ENCODE measurements at regions not wholly inside any gene's neighbourhood (a gene's known extent, or its start where the extent isn't known, plus 50 kb on each side); places are given as distances from the start of the nearest gene placed in this dataset.

DNA sequence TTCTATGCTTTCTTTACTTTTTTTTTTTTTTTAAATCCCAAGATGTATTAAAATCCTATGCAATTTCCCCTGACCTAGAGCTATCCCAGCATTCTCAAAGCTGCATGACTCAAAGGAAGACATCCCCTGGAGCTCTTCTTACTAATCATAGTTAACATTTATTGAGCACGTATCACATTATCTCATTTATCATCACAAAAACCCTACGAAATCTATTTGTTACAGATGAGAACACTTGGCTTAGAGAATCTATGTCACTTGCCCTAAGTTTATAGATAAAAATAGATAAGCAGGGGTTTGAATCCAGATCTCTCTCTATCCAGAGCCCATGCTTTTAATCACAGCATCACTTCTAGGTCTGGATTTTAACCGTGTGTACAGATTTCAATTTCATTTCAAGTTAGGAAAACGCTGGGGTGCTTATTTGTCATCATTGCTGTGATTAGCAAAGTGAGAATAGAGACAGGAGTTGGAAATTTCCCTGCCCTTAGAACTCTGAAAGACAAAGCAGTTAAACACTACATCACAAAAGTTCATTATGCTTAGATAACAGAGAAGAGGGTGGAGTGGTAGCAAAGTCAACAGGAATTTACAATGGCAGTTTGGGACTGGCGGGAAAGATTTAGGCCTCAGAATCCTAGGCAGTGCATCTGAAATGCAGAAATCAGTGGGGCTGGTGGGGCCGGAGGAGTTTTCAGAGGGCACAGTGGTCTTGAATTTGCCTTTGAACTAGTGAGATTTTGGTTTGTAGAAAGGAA, 177.7 kb upstream of the FRMD6 start:
- Histone ChIP-seq H3K36me3 (ENCODE audit: control insufficient read depth in 2 of 2, extremely low read depth in 1 of 2, insufficient read depth in 2 of 2, low read length in 2 of 2) (no peaks in the 10 kb centered on the region), H3K27me3 (ENCODE audit: control insufficient read depth in 2 of 2, insufficient read depth in 2 of 2, low read length in 2 of 2) (no peaks in the 10 kb centered on the region), H2AFZ (ENCODE audit: low read depth, low read length) (no peak overlapping the region), H3K79me2 (ENCODE audit: control insufficient read depth, insufficient read depth, low read length) (no peaks in the 10 kb centered on the region), H4K20me1 (replicated peaks; ENCODE audit: control insufficient read depth, extremely low read depth, insufficient read depth, low read length) (no peaks in the 10 kb centered on the region), H3K27ac (ENCODE audit: insufficient read depth, low read depth, low read length) (no peak overlapping the region), H3K4me2 (ENCODE audit: insufficient read depth, low read length) (no peak overlapping the region), H3K4me3 (replicated peaks in 1 of 3; ENCODE audit: insufficient read depth in 1 of 3, low read depth in 1 of 3, low read length in 3 of 3) (no peak overlapping the region), H3K9ac (replicated peaks; ENCODE audit: extremely low read depth, insufficient read depth, low read length) (no peak overlapping the region), H3K9me1 (replicated peaks; ENCODE audit: control insufficient read depth, extremely low read depth, insufficient read depth, low read length) (no peaks in the 10 kb centered on the region), H3K4me1 (ENCODE audit: control insufficient read depth, extremely low read depth, insufficient read depth, low read length) (no peaks in the 10 kb centered on the region), H3K9me3 (replicated peaks; ENCODE audit: control insufficient read depth, insufficient read depth, low read length) (no peaks in the 10 kb centered on the region)
- dilution Hi-C loops (cut with MboI; ENCODE audit: extremely low pct_ligation_motif_present, low sequenced_read_pairs) (no loop called here), intact Hi-C loops (cut with micrococcal nuclease) (no loop called here)
- ChIA-PET POLR2A (no interaction called here), CTCF (interaction anchor here (1.4 kb wide), 2 partner anchors 24 to 33 kb away, joined by 3 read pairs; no protein-coding TSS in a partner anchor)
- no peak for TF ChIP-seq GATA2 (IDR thresholded peaks at IDR 0.05; ENCODE audit: insufficient read depth, insufficient read length, low read depth, low read length)
- DNase-seq (ENCODE audit: low read depth, low spot score), result no peak
- BruUV-seq (replicated peaks), result no TSS peak
- no peak for FAIRE-seq

- H3K9ac ChIP-seq (replicated peaks; ENCODE audit: extremely low read depth, insufficient read depth, low read length), result no peak overlapping the region
- BruUV-seq (replicated peaks), result no TSS peak
Measured at GRCh38 chr14:51474854-51475253, 176.9 kb upstream of the FRMD6 start.

More at GRCh38 chr14:51474854-51475253, 176.9 kb upstream of the FRMD6 start:
- dilution Hi-C loops (cut with MboI; ENCODE audit: extremely low pct_ligation_motif_present, low sequenced_read_pairs), result no loop called here
- intact Hi-C loops (cut with micrococcal nuclease), result no loop called here
- DNase-seq (ENCODE audit: low read depth, low spot score) (no peak), FAIRE-seq (no peak)
- H2AFZ ChIP-seq (ENCODE audit: low read depth, low read length), result no peak overlapping the region
- H3K36me3 ChIP-seq (ENCODE audit: control insufficient read depth in 2 of 2, extremely low read depth in 1 of 2, insufficient read depth in 2 of 2, low read length in 2 of 2), result no peaks in the 10 kb centered on the region
- H3K4me1 ChIP-seq (ENCODE audit: control insufficient read depth, extremely low read depth, insufficient read depth, low read length), result no peaks in the 10 kb centered on the region
- POLR2A ChIA-PET, result no interaction called here
- no peak overlapping the region for H3K4me2 ChIP-seq (ENCODE audit: insufficient read depth, low read length)
- H3K27ac ChIP-seq (ENCODE audit: insufficient read depth, low read depth, low read length), result no peak overlapping the region
- CTCF ChIA-PET, result interaction anchor here (1.4 kb wide), 1 partner anchor 32 kb away, joined by 3 read pairs; no protein-coding TSS in a partner anchor
- no peaks in the 10 kb centered on the region for H3K27me3 ChIP-seq (ENCODE audit: control insufficient read depth in 2 of 2, insufficient read depth in 2 of 2, low read length in 2 of 2)
- no peak overlapping the region for H3K4me3 ChIP-seq (replicated peaks in 1 of 3; ENCODE audit: insufficient read depth in 1 of 3, low read depth in 1 of 3, low read length in 3 of 3)
- no peaks in the 10 kb centered on the region for H3K9me1 ChIP-seq (replicated peaks; ENCODE audit: control insufficient read depth, extremely low read depth, insufficient read depth, low read length)
- TF ChIP-seq, protein P1, sequence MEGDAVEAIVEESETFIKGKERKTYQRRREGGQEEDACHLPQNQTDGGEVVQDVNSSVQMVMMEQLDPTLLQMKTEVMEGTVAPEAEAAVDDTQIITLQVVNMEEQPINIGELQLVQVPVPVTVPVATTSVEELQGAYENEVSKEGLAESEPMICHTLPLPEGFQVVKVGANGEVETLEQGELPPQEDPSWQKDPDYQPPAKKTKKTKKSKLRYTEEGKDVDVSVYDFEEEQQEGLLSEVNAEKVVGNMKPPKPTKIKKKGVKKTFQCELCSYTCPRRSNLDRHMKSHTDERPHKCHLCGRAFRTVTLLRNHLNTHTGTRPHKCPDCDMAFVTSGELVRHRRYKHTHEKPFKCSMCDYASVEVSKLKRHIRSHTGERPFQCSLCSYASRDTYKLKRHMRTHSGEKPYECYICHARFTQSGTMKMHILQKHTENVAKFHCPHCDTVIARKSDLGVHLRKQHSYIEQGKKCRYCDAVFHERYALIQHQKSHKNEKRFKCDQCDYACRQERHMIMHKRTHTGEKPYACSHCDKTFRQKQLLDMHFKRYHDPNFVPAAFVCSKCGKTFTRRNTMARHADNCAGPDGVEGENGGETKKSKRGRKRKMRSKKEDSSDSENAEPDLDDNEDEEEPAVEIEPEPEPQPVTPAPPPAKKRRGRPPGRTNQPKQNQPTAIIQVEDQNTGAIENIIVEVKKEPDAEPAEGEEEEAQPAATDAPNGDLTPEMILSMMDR (IDR thresholded peaks at IDR 0.05; ENCODE audit: extremely low read depth in 1 of 2, insufficient read depth in 1 of 2, low read depth in 1 of 2, low read length in 2 of 2), result no peak
- no peak for TF ChIP-seq POLR2AphosphoS5 (IDR thresholded peaks at IDR 0.05; ENCODE audit: insufficient read depth, low read depth, low read length)
- no peak for TF ChIP-seq EZH2 (IDR thresholded peaks at IDR 0.05; ENCODE audit: borderline replicate concordance, low read depth, low read length, severe bottlenecking)
- TF ChIP-seq, protein P2, sequence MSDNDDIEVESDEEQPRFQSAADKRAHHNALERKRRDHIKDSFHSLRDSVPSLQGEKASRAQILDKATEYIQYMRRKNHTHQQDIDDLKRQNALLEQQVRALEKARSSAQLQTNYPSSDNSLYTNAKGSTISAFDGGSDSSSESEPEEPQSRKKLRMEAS (IDR thresholded peaks at IDR 0.05; ENCODE audit: insufficient read depth, insufficient read length), result no peak
- TF ChIP-seq MYC (IDR thresholded peaks at IDR 0.05; ENCODE audit: low read depth, low read length), result no peak
- TF ChIP-seq JUN (IDR thresholded peaks at IDR 0.05; ENCODE audit: borderline replicate concordance, insufficient read depth, insufficient read length, low read depth), result no peak
- no peak for TF ChIP-seq GATA2 (IDR thresholded peaks at IDR 0.05; ENCODE audit: insufficient read depth, insufficient read length, low read depth, low read length)
- no peak for TF ChIP-seq POLR2A (IDR thresholded peaks at IDR 0.05; ENCODE audit: low read depth, low read length)
- TF ChIP-seq FOS (IDR thresholded peaks at IDR 0.05; ENCODE audit: borderline replicate concordance, insufficient read depth, low read length), result no peak
- H3K9me3 ChIP-seq (replicated peaks; ENCODE audit: control insufficient read depth, insufficient read depth, low read length), result no peaks in the 10 kb centered on the region
- no peaks in the 10 kb centered on the region for H4K20me1 ChIP-seq (replicated peaks; ENCODE audit: control insufficient read depth, extremely low read depth, insufficient read depth, low read length)
- H3K79me2 ChIP-seq (ENCODE audit: control insufficient read depth, insufficient read depth, low read length), result no peaks in the 10 kb centered on the region

All from endothelial cell of umbilical vein (primary cell).